ENCODE measurements at regions not wholly inside any gene's neighbourhood (a gene's known extent, or its start where the extent isn't known, plus 50 kb on each side); places are given as distances from the start of the nearest gene placed in this dataset.

GRCh38 chr2:147714582-147714981, 130.2 kb upstream of the ACVR2A start:
- Histone ChIP-seq H3K27me3 (no peaks in the 10 kb centered on the region), H3K36me3 (no peaks in the 10 kb centered on the region), H3K27ac (no peak overlapping the region), H3K4me3 (replicated peaks in 1 of 3) (no peak overlapping the region), H3K9me3 (no peaks in the 10 kb centered on the region), H3K4me1 (no peaks in the 10 kb centered on the region)
- WGBS, 2 donors: 80 to 81% methylated on average over 3 of the region's 3 CpGs
- no peak for TF ChIP-seq CTCF (IDR thresholded peaks at IDR 0.05)
- TF ChIP-seq POLR2A (IDR thresholded peaks at IDR 0.05): no peak
- intact Hi-C loops (cut with DNase I): no loop called here
- DNase-seq: no peak

- Histone ChIP-seq H3K27ac (no peak overlapping the region), H3K9me3 (no peaks in the 10 kb centered on the region), H3K4me1 (no peaks in the 10 kb centered on the region), H3K4me3 (replicated peaks in 1 of 3) (no peak overlapping the region), H3K36me3 (no peaks in the 10 kb centered on the region), H3K27me3 (no peaks in the 10 kb centered on the region)
- TF ChIP-seq POLR2A (IDR thresholded peaks at IDR 0.05) (no peak), CTCF (IDR thresholded peaks at IDR 0.05) (no peak)
- no peak for DNase-seq
- intact Hi-C loops (cut with DNase I): no loop called here
These were observed 131.5 kb upstream of the ACVR2A start for GRCh38 chr2:147713349-147713748.

- intact Hi-C loops (cut with DNase I): no loop called here
- Histone ChIP-seq H3K27me3 (no peaks in the 10 kb centered on the region), H3K9me3 (no peaks in the 10 kb centered on the region), H3K27ac (no peak overlapping the region), H3K4me3 (replicated peaks in 1 of 3) (no peak overlapping the region), H3K36me3 (no peaks in the 10 kb centered on the region), H3K4me1 (no peaks in the 10 kb centered on the region)
- DNase-seq: no peak
- 90 to 92% methylated on average over 2 of the region's 2 CpGs for WGBS, 2 donors
- TF ChIP-seq CTCF (IDR thresholded peaks at IDR 0.05) (no peak), POLR2A (IDR thresholded peaks at IDR 0.05) (no peak)
These were observed 132.8 kb upstream of the ACVR2A start for GRCh38 chr2:147712051-147712450.

GRCh38 chr2:147711031-147711430, 133.8 kb upstream of the ACVR2A start:
- TF ChIP-seq POLR2A (IDR thresholded peaks at IDR 0.05) (no peak), CTCF (IDR thresholded peaks at IDR 0.05) (no peak)
- WGBS, 2 donors: 90 to 94% methylated on average over 4 of the region's 4 CpGs
- Histone ChIP-seq H3K4me1 (no peaks in the 10 kb centered on the region), H3K36me3 (no peaks in the 10 kb centered on the region), H3K27ac (no peak overlapping the region), H3K27me3 (no peaks in the 10 kb centered on the region), H3K4me3 (replicated peaks in 1 of 3) (no peak overlapping the region), H3K9me3 (no peaks in the 10 kb centered on the region)
- intact Hi-C loops (cut with DNase I): no loop called here
- no peak for DNase-seq

- H3K9me3 ChIP-seq: no peaks in the 10 kb centered on the region
- H3K27me3 ChIP-seq: no peaks in the 10 kb centered on the region
- no peaks in the 10 kb centered on the region for H3K36me3 ChIP-seq
- no peaks in the 10 kb centered on the region for H3K4me1 ChIP-seq
- TF ChIP-seq POLR2A (IDR thresholded peaks at IDR 0.05): no peak
- TF ChIP-seq CTCF (IDR thresholded peaks at IDR 0.05): no peak
- no peak overlapping the region for H3K27ac ChIP-seq
- intact Hi-C loops (cut with DNase I): no loop called here
- H3K4me3 ChIP-seq (replicated peaks in 1 of 3): no peak overlapping the region
- DNase-seq: no peak
These were observed 135.2 kb upstream of the ACVR2A start for GRCh38 chr2:147709655-147710054.
